ENCODE measurements at regions not wholly inside any gene's neighbourhood (a gene's known extent, or its start where the extent isn't known, plus 50 kb on each side); places are given as distances from the start of the nearest gene placed in this dataset.

DNA sequence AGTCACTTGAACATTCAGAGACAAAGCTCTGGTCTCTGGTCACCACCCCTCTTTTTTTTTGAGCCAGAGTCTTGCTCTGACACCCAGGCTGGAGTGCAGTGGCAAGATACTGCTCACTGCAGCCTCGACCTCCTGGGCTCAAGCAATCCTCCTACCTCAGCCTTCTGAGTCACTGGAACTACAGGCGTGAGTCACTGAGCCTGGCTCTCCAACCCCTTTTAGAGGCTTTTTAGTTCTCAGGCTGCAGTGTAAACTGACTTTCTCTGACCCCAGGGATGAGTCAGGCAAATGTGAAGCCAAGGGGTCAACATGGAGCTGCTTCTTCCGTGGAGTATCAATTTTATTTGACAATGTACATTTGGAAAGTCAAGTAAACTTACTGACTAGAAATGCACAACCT is 229.2 kb downstream of the PTTG2 start:
- no peak for DNase-seq (ENCODE audit: low spot score in 2 of 2)
- H3K4me1 ChIP-seq, result no peaks in the 10 kb centered on the region

DNA sequence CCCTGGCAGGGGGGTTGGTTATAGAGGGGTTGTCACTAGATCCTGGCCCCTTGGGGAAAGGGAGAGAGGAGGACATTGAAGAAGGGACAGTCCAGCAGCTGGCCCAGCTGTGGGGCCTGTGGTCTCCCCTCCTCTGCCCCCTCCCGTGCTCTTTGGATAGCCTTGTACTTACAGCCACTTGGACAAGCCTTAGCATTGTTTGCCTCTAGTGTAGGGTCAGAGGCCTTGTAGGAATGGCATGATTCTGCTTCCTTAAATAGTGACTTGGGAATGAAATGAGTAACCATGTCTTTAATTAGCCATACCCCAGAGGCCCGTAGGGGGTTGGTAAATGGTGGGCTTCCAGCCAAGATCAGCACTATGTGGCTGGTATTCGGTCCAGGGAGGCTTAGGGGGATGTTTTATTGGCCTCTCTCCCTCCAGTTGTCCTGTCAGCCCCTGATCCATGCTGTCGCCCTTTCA is 230.6 kb downstream of the PTTG2 start:
- DNase-seq (ENCODE audit: low spot score in 2 of 2), result no peak

More for the DNA sequence above, 229.2 kb downstream of the PTTG2 start:
- no peaks in the 10 kb centered on the region for H3K27me3 ChIP-seq
- H3K9me3 ChIP-seq, result no peaks in the 10 kb centered on the region
- no peak overlapping the region for H3K27ac ChIP-seq
- TF ChIP-seq POLR2A (IDR thresholded peaks at IDR 0.05) (no peak), POLR2AphosphoS5 (IDR thresholded peaks at IDR 0.05) (no peak)
- TF ChIP-seq, protein P1, sequence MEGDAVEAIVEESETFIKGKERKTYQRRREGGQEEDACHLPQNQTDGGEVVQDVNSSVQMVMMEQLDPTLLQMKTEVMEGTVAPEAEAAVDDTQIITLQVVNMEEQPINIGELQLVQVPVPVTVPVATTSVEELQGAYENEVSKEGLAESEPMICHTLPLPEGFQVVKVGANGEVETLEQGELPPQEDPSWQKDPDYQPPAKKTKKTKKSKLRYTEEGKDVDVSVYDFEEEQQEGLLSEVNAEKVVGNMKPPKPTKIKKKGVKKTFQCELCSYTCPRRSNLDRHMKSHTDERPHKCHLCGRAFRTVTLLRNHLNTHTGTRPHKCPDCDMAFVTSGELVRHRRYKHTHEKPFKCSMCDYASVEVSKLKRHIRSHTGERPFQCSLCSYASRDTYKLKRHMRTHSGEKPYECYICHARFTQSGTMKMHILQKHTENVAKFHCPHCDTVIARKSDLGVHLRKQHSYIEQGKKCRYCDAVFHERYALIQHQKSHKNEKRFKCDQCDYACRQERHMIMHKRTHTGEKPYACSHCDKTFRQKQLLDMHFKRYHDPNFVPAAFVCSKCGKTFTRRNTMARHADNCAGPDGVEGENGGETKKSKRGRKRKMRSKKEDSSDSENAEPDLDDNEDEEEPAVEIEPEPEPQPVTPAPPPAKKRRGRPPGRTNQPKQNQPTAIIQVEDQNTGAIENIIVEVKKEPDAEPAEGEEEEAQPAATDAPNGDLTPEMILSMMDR (IDR thresholded peaks at IDR 0.05), result no peak
- H3K36me3 ChIP-seq, result no peaks in the 10 kb centered on the region
- no peak overlapping the region for H3K4me3 ChIP-seq
- intact Hi-C loops (cut with DNase I; ENCODE audit: low total_unique reads), result no loop called here

DNA sequence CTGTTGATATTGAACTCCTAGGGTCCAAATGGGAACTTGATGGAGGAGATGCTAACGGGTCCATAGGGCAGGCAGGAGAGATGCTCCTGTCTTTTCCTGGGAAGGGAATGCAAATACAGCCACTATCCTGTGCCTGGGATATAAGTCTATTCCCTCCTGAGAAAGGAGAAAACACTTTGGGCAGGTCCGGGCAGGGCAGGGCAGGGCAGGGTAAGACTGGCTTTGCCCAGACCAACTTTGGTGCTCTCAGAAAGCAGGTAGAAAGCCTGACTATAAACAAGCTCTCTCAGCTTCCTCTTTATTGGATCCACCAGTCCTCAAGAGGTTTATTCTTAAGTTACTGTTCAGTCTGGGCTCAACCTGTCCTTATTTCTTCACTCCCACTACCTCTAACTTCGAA is 232.3 kb downstream of the PTTG2 start:
- Histone ChIP-seq H3K4me1 (no peaks in the 10 kb centered on the region), H3K27ac (no peak overlapping the region)
- DNase-seq (ENCODE audit: low spot score in 2 of 2), result no peak

More for the DNA sequence above, 230.6 kb downstream of the PTTG2 start:
- TF ChIP-seq POLR2A (IDR thresholded peaks at IDR 0.05) (no peak), POLR2AphosphoS5 (IDR thresholded peaks at IDR 0.05) (no peak)
- TF ChIP-seq, protein P1 (IDR thresholded peaks at IDR 0.05), result no peak
- no peak overlapping the region for H3K27ac ChIP-seq
- no peaks in the 10 kb centered on the region for H3K4me1 ChIP-seq
- H3K27me3 ChIP-seq, result no peaks in the 10 kb centered on the region
- intact Hi-C loops (cut with DNase I; ENCODE audit: low total_unique reads), result loop anchor here (10.0 kb wide), 1 partner anchor 144 kb away; no protein-coding TSS in a partner anchor
- H3K9me3 ChIP-seq, result peaks cover 0 to 4% of the 10 kb centered on the region in 2 donors
- no peaks in the 10 kb centered on the region for H3K36me3 ChIP-seq
- no peak overlapping the region for H3K4me3 ChIP-seq

DNA sequence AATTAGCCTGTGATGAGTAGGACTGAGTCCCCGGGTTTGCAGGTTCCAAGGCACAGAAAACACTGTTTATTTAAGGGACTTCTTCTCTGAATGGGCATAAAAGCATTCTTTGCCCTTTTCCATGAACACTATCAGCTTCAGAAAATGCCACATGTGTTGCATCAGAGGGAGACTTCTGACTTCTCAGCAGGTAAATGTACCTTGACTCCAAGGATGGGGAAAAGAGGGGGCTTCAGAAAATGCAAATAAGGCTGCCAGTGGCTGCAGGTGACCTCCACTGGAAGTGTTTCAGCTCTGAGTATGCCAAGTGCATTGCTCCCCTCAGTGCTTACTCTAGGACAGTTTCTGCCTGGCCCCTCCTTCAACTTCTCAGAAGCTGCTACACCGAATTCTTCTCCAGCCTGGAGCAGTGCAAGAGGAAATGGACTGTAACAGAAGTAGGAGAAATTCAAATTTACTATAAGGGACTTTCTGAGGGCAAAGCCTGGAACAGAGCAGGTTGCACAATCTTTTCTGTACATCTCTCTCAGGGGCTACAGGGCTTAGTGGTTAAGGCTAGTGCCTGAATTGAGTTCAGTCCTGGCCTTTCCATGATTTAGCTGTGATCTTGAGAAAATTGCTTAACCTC is 233.2 kb downstream of the PTTG2 start:
- no peak overlapping the region for H3K4me3 ChIP-seq
- no peaks in the 10 kb centered on the region for H3K4me1 ChIP-seq
- TF ChIP-seq POLR2AphosphoS5 (IDR thresholded peaks at IDR 0.05) (no peak), POLR2A (IDR thresholded peaks at IDR 0.05) (no peak)
- TF ChIP-seq, protein P1 (IDR thresholded peaks at IDR 0.05), result no peak
- H3K9me3 ChIP-seq, result peaks cover 0 to 4% of the 10 kb centered on the region in 2 donors
- H3K27ac ChIP-seq, result no peak overlapping the region
- DNase-seq (ENCODE audit: low spot score in 2 of 2), result no peak
- H3K36me3 ChIP-seq, result no peaks in the 10 kb centered on the region
- no peaks in the 10 kb centered on the region for H3K27me3 ChIP-seq
- intact Hi-C loops (cut with DNase I; ENCODE audit: low total_unique reads), result loop anchor here (10.0 kb wide), 1 partner anchor 141 kb away; no protein-coding TSS in a partner anchor

More for the DNA sequence above, 232.3 kb downstream of the PTTG2 start:
- peaks cover 0 to 4% of the 10 kb centered on the region in 2 donors for H3K9me3 ChIP-seq
- no peaks in the 10 kb centered on the region for H3K27me3 ChIP-seq
- TF ChIP-seq POLR2A (IDR thresholded peaks at IDR 0.05) (no peak), POLR2AphosphoS5 (IDR thresholded peaks at IDR 0.05) (no peak)
- TF ChIP-seq, protein P1 (IDR thresholded peaks at IDR 0.05), result no peak
- no peaks in the 10 kb centered on the region for H3K36me3 ChIP-seq
- no peak overlapping the region for H3K4me3 ChIP-seq
- intact Hi-C loops (cut with DNase I; ENCODE audit: low total_unique reads), result loop anchor here (10.0 kb wide), 1 partner anchor 142 kb away; no protein-coding TSS in a partner anchor

DNA sequence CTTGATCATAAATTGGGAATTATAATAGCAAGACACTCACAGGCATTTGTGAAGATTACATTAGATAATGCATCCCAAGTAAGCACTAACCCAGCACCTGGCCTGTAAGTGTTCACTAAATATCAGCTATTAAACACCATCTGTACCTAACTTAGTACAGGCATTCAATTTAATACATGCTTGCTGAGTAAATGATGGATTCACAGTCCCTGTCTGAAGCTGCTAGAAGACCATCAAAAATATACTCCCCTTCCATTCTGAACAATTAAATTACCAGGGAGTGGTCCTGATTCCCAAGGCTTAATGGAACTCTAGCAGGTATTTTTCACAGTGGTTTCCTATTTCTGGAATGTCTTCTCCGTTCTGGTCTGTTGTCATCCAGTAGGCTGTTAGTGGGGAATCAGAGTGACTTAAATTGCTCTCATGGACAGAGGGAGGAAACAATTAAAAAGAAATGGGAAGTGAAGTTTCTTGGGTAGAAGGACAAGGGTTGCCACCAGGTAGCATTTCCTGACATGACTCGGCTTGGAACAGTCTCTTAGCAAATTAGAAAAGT is 233.9 kb downstream of the PTTG2 start:
- TF ChIP-seq POLR2AphosphoS5 (IDR thresholded peaks at IDR 0.05) (no peak), POLR2A (IDR thresholded peaks at IDR 0.05) (no peak)
- TF ChIP-seq, protein P1 (IDR thresholded peaks at IDR 0.05), result no peak
- no peak overlapping the region for H3K4me3 ChIP-seq
- no peaks in the 10 kb centered on the region for H3K27me3 ChIP-seq
- intact Hi-C loops (cut with DNase I; ENCODE audit: low total_unique reads), result loop anchor here (10.0 kb wide), 1 partner anchor 141 kb away; no protein-coding TSS in a partner anchor
- no peaks in the 10 kb centered on the region for H3K36me3 ChIP-seq
- peaks cover 0 to 4% of the 10 kb centered on the region in 2 donors for H3K9me3 ChIP-seq
- no peak for DNase-seq (ENCODE audit: low spot score in 2 of 2)
- no peaks in the 10 kb centered on the region for H3K4me1 ChIP-seq
- no peak overlapping the region for H3K27ac ChIP-seq

Measured in breast epithelium (tissue), 4 donors.